ENCODE measurements at regions not wholly inside any gene's neighbourhood (a gene's known extent, or its start where the extent isn't known, plus 50 kb on each side); places are given as distances from the start of the nearest gene placed in this dataset.

DNA sequence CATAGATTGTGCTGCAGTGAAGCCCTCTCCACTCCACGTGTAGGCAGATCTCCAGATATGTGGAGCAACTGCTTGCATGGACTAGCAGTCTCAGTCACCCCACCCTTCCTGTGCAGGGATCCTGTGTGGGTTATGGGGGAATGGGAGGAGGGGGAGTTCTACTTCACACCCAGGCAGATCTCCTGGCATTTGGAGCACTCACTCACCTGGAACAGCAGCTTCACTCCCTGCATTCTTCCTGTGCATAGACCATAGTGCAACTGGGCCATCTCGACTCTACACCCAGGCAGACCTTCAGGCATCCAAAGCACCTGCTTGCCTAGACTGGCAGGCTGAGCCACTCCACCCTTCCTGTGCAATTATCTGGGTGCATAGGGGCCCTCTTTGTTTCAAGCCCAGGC, 96.0 kb upstream of the PCED1B start:
- TF ChIP-seq, protein P1, sequence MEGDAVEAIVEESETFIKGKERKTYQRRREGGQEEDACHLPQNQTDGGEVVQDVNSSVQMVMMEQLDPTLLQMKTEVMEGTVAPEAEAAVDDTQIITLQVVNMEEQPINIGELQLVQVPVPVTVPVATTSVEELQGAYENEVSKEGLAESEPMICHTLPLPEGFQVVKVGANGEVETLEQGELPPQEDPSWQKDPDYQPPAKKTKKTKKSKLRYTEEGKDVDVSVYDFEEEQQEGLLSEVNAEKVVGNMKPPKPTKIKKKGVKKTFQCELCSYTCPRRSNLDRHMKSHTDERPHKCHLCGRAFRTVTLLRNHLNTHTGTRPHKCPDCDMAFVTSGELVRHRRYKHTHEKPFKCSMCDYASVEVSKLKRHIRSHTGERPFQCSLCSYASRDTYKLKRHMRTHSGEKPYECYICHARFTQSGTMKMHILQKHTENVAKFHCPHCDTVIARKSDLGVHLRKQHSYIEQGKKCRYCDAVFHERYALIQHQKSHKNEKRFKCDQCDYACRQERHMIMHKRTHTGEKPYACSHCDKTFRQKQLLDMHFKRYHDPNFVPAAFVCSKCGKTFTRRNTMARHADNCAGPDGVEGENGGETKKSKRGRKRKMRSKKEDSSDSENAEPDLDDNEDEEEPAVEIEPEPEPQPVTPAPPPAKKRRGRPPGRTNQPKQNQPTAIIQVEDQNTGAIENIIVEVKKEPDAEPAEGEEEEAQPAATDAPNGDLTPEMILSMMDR (IDR thresholded peaks at IDR 0.05 in 2 of 3, conservative IDR thresholded peaks at IDR 0.05 in 1 of 3; ENCODE audit: borderline replicate concordance in 1 of 3, insufficient read depth in 1 of 3, low read depth in 2 of 3, low read length in 2 of 3) = no peak
- TF ChIP-seq, protein P2, sequence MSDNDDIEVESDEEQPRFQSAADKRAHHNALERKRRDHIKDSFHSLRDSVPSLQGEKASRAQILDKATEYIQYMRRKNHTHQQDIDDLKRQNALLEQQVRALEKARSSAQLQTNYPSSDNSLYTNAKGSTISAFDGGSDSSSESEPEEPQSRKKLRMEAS (IDR thresholded peaks at IDR 0.05) = no peak
- TF ChIP-seq SRF (IDR thresholded peaks at IDR 0.05; ENCODE audit: low read depth) (no peak), POLR2A (IDR thresholded peaks at IDR 0.05; ENCODE audit: borderline replicate concordance, extremely low read depth, insufficient read depth, insufficient read length) (no peak)
- TF ChIP-seq, protein P3, sequence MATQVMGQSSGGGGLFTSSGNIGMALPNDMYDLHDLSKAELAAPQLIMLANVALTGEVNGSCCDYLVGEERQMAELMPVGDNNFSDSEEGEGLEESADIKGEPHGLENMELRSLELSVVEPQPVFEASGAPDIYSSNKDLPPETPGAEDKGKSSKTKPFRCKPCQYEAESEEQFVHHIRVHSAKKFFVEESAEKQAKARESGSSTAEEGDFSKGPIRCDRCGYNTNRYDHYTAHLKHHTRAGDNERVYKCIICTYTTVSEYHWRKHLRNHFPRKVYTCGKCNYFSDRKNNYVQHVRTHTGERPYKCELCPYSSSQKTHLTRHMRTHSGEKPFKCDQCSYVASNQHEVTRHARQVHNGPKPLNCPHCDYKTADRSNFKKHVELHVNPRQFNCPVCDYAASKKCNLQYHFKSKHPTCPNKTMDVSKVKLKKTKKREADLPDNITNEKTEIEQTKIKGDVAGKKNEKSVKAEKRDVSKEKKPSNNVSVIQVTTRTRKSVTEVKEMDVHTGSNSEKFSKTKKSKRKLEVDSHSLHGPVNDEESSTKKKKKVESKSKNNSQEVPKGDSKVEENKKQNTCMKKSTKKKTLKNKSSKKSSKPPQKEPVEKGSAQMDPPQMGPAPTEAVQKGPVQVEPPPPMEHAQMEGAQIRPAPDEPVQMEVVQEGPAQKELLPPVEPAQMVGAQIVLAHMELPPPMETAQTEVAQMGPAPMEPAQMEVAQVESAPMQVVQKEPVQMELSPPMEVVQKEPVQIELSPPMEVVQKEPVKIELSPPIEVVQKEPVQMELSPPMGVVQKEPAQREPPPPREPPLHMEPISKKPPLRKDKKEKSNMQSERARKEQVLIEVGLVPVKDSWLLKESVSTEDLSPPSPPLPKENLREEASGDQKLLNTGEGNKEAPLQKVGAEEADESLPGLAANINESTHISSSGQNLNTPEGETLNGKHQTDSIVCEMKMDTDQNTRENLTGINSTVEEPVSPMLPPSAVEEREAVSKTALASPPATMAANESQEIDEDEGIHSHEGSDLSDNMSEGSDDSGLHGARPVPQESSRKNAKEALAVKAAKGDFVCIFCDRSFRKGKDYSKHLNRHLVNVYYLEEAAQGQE (IDR thresholded peaks at IDR 0.05; ENCODE audit: low read depth) = no peak
